ENCODE measurements at regions not wholly inside any gene's neighbourhood (a gene's known extent, or its start where the extent isn't known, plus 50 kb on each side); places are given as distances from the start of the nearest gene placed in this dataset.

- DNase-seq (ENCODE audit: extremely low read depth, low read depth, low spot score) = no peak
Measured at GRCh38 chr13:74045583-74045982, 88.6 kb downstream of the KLF12 start.

- DNase-seq (ENCODE audit: extremely low read depth, low read depth, low spot score) = no peak
Measured at GRCh38 chr13:74043237-74043636, 91.0 kb downstream of the KLF12 start.

- no peak for DNase-seq (ENCODE audit: extremely low read depth, low read depth, low spot score)
Measured at GRCh38 chr13:74040200-74040599, 94.0 kb downstream of the KLF12 start.

GRCh38 chr13:74039667-74040066 lies 94.5 kb downstream of the KLF12 start:
- DNase-seq (ENCODE audit: extremely low read depth, low read depth, low spot score) = no peak

- DNase-seq (ENCODE audit: extremely low read depth, low read depth, low spot score) = no peak
Measured at GRCh38 chr13:74039154-74039553, 95.0 kb downstream of the KLF12 start.

GRCh38 chr13:74037762-74038161 lies 96.4 kb downstream of the KLF12 start:
- no peak for DNase-seq (ENCODE audit: extremely low read depth, low read depth, low spot score)

- no peak for DNase-seq (ENCODE audit: extremely low read depth, low read depth, low spot score)
Measured at GRCh38 chr13:74036373-74036772, 97.8 kb downstream of the KLF12 start.

- DNase-seq (ENCODE audit: extremely low read depth, low read depth, low spot score) = no peak
Measured at GRCh38 chr13:74035896-74036295, 98.3 kb downstream of the KLF12 start.

GRCh38 chr13:74032325-74032724 lies 101.9 kb downstream of the KLF12 start:
- no peak for DNase-seq (ENCODE audit: extremely low read depth, low read depth, low spot score)

- DNase-seq (ENCODE audit: extremely low read depth, low read depth, low spot score) = no peak
Measured at GRCh38 chr13:74027161-74027779, 106.9 kb downstream of the KLF12 start.

- DNase-seq (ENCODE audit: extremely low read depth, low read depth, low spot score) = peak; percentile 22
Measured at GRCh38 chr13:74026753-74027152, 107.5 kb downstream of the KLF12 start.

- DNase-seq (ENCODE audit: extremely low read depth, low read depth, low spot score) = no peak
Measured at GRCh38 chr13:74025369-74025768, 108.8 kb downstream of the KLF12 start.

GRCh38 chr13:74024856-74025255 lies 109.3 kb downstream of the KLF12 start:
- no peak for DNase-seq (ENCODE audit: extremely low read depth, low read depth, low spot score)

- DNase-seq (ENCODE audit: extremely low read depth, low read depth, low spot score) = no peak
Measured at GRCh38 chr13:74024314-74024713, 109.9 kb downstream of the KLF12 start.

- DNase-seq (ENCODE audit: extremely low read depth, low read depth, low spot score) = no peak
Measured at GRCh38 chr13:74023484-74023883, 110.7 kb downstream of the KLF12 start.

- DNase-seq (ENCODE audit: extremely low read depth, low read depth, low spot score) = no peak
Measured at GRCh38 chr13:74021505-74021904, 112.7 kb downstream of the KLF12 start.

GRCh38 chr13:74018062-74018431 lies 116.2 kb downstream of the KLF12 start:
- DNase-seq (ENCODE audit: extremely low read depth, low read depth, low spot score) = no peak

- DNase-seq (ENCODE audit: extremely low read depth, low read depth, low spot score) = no peak
Measured at GRCh38 chr13:74017301-74018061, 116.7 kb downstream of the KLF12 start.

GRCh38 chr13:74015137-74015536 lies 119.1 kb downstream of the KLF12 start:
- DNase-seq (ENCODE audit: extremely low read depth, low read depth, low spot score) = no peak

- DNase-seq (ENCODE audit: extremely low read depth, low read depth, low spot score) = no peak
Measured at GRCh38 chr13:74009100-74009668, 125.0 kb downstream of the KLF12 start.

GRCh38 chr13:74006666-74007065 lies 127.5 kb downstream of the KLF12 start:
- DNase-seq (ENCODE audit: extremely low read depth, low read depth, low spot score) = no peak

Data from glomerular endothelial cell (primary cell).